ENCODE measurements at regions not wholly inside any gene's neighbourhood (a gene's known extent, or its start where the extent isn't known, plus 50 kb on each side); places are given as distances from the start of the nearest gene placed in this dataset.

DNA sequence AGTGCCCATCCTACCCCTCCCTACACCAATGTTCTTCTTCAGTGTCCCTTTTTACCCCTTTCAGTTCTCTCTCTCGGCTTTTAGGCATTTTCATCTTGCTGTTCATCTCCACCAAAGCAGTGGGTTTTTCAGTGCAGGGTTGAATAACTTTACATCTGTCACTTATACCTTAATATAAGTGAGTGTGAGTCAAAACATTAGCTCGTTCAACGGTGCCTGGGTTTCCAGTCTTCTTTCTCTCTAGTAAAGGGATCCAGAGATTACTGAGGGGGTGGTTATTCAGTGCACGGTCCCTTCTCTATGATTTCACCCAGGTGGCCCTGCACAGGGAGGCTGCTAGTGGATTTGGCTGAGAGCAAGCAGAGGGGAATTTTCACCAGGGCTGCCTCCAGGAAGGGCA, 210.6 kb upstream of the CDH5 start:
- TF ChIP-seq, protein P1, sequence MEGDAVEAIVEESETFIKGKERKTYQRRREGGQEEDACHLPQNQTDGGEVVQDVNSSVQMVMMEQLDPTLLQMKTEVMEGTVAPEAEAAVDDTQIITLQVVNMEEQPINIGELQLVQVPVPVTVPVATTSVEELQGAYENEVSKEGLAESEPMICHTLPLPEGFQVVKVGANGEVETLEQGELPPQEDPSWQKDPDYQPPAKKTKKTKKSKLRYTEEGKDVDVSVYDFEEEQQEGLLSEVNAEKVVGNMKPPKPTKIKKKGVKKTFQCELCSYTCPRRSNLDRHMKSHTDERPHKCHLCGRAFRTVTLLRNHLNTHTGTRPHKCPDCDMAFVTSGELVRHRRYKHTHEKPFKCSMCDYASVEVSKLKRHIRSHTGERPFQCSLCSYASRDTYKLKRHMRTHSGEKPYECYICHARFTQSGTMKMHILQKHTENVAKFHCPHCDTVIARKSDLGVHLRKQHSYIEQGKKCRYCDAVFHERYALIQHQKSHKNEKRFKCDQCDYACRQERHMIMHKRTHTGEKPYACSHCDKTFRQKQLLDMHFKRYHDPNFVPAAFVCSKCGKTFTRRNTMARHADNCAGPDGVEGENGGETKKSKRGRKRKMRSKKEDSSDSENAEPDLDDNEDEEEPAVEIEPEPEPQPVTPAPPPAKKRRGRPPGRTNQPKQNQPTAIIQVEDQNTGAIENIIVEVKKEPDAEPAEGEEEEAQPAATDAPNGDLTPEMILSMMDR (IDR thresholded peaks at IDR 0.05), result no peak
- TF ChIP-seq POLR2A (IDR thresholded peaks at IDR 0.05), result no peak

All from uterus (tissue), 2 donors.